Effector memory CD4-positive, alpha-beta T cell (primary cell): ENCODE measurements at regions not wholly inside any gene's neighbourhood (a gene's known extent, or its start where the extent isn't known, plus 50 kb on each side); places are given as distances from the start of the nearest gene placed in this dataset.
"Not testable (repeated sequence)": the region's sequence is repeated elsewhere in the genome, so short reads cannot be mapped to it uniquely, and the experiment has no call there.

Source experiments
- DNase-seq, 3 donors: peaks; one replicate each; pipeline ENCODE4 v3.0.0-alpha.2; 2020
- H3K27ac ChIP-seq: 2 replicates; pipeline ENCODE4 v1.7.0; 2013; ENCODE audit warnings: mild to moderate bottlenecking, low read length, moderate library complexity; ENCODE audit not compliant: insufficient read depth, poor library complexity, severe bottlenecking
- H3K27me3 ChIP-seq: replicated peaks from 2 replicates; pipeline ENCODE4 v1.7.0; 2013; ENCODE audit warnings: mild to moderate bottlenecking, low read length; ENCODE audit not compliant: insufficient read depth, control insufficient read depth, poor library complexity, severe bottlenecking
- H3K36me3 ChIP-seq: 2 replicates; pipeline ENCODE4 v1.7.0; 2013; ENCODE audit warnings: mild to moderate bottlenecking, low read length, moderate library complexity; ENCODE audit not compliant: control insufficient read depth, insufficient read depth
- H3K4me1 ChIP-seq: 2 replicates; pipeline ENCODE4 v1.7.0; 2013; ENCODE audit warnings: low read length, mild to moderate bottlenecking; ENCODE audit not compliant: control insufficient read depth, insufficient read depth, poor library complexity, severe bottlenecking
- H3K4me3 ChIP-seq: 2 replicates; pipeline ENCODE4 v1.7.0; 2013; ENCODE audit warnings: low read length, low read depth, mild to moderate bottlenecking; ENCODE audit not compliant: insufficient read depth, poor library complexity, severe bottlenecking
- H3K9me3 ChIP-seq: 2 replicates; pipeline ENCODE4 v1.7.0; 2013; ENCODE audit warnings: mild to moderate bottlenecking, low read length, moderate library complexity; ENCODE audit not compliant: control insufficient read depth

- not testable (repeated sequence) for H3K4me1 ChIP-seq, H3K9me3 ChIP-seq, H3K36me3 ChIP-seq, H3K27me3 ChIP-seq, H3K4me3 ChIP-seq, H3K27ac ChIP-seq, DNase-seq
Observed at GRCh38 chr15:22238959-22239805, 158.9 kb downstream of the OR4M2 start.

- no peak overlapping the region for H3K4me3 ChIP-seq
- H3K27ac ChIP-seq: no peak overlapping the region
- no peak for DNase-seq
- no peaks in the 10 kb centered on the region for H3K36me3 ChIP-seq
- H3K27me3 ChIP-seq: no peaks in the 10 kb centered on the region
- H3K9me3 ChIP-seq: no peaks in the 10 kb centered on the region
- H3K4me1 ChIP-seq: no peaks in the 10 kb centered on the region
Observed at GRCh38 chr15:22239806-22240180, 159.5 kb downstream of the OR4M2 start.

- no peak overlapping the region for H3K4me3 ChIP-seq
- no peaks in the 10 kb centered on the region for H3K4me1 ChIP-seq
- DNase-seq: no peak
- H3K9me3 ChIP-seq: no peaks in the 10 kb centered on the region
- no peak overlapping the region for H3K27ac ChIP-seq
- H3K27me3 ChIP-seq: no peaks in the 10 kb centered on the region
- no peaks in the 10 kb centered on the region for H3K36me3 ChIP-seq
Observed at GRCh38 chr15:22240403-22240802, 160.1 kb downstream of the OR4M2 start.

GRCh38 chr15:22240986-22241385 lies 160.7 kb downstream of the OR4M2 start:
- Histone ChIP-seq H3K4me3 (no peak overlapping the region), H3K27me3 (no peaks in the 10 kb centered on the region), H3K36me3 (no peaks in the 10 kb centered on the region), H3K4me1 (no peaks in the 10 kb centered on the region), H3K9me3 (no peaks in the 10 kb centered on the region), H3K27ac (no peak overlapping the region)
- DNase-seq: no peak

- Histone ChIP-seq H3K27me3 (no peaks in the 10 kb centered on the region), H3K27ac (no peak overlapping the region), H3K9me3 (no peaks in the 10 kb centered on the region), H3K4me3 (no peak overlapping the region), H3K4me1 (no peaks in the 10 kb centered on the region), H3K36me3 (no peaks in the 10 kb centered on the region)
- DNase-seq: no peak
Observed at GRCh38 chr15:22241451-22241850, 161.1 kb downstream of the OR4M2 start.

- not testable (repeated sequence) for H3K9me3 ChIP-seq
Observed at GRCh38 chr15:22242311-22242710, 162.0 kb downstream of the OR4M2 start.

GRCh38 chr15:22243440-22244130 lies 163.3 kb downstream of the OR4M2 start:
- DNase-seq: no peak
- Histone ChIP-seq H3K27ac (no peak overlapping the region), H3K4me3 (no peak overlapping the region), H3K27me3 (no peaks in the 10 kb centered on the region), H3K36me3 (no peaks in the 10 kb centered on the region), H3K4me1 (no peaks in the 10 kb centered on the region), H3K9me3 (no peaks in the 10 kb centered on the region)

More at GRCh38 chr15:22242311-22242710, 162.0 kb downstream of the OR4M2 start:
- not testable (repeated sequence) for H3K4me1 ChIP-seq, H3K27ac ChIP-seq, H3K4me3 ChIP-seq, DNase-seq, H3K27me3 ChIP-seq, H3K36me3 ChIP-seq

- not testable (repeated sequence) for H3K27ac ChIP-seq, H3K4me3 ChIP-seq, H3K36me3 ChIP-seq, H3K27me3 ChIP-seq, DNase-seq, H3K9me3 ChIP-seq
- peaks cover 12% of the 10 kb centered on the region for H3K4me1 ChIP-seq
Observed at GRCh38 chr15:22249511-22249910, 169.2 kb downstream of the OR4M2 start.

GRCh38 chr15:22250501-22251290 lies 170.4 kb downstream of the OR4M2 start:
- H3K9me3 ChIP-seq, H3K4me3 ChIP-seq, H3K36me3 ChIP-seq, DNase-seq, H3K27ac ChIP-seq, H3K27me3 ChIP-seq: not testable (repeated sequence)
- H3K4me1 ChIP-seq: peaks cover 13% of the 10 kb centered on the region

- H3K36me3 ChIP-seq: no peaks in the 10 kb centered on the region
- no peaks in the 10 kb centered on the region for H3K27me3 ChIP-seq
- peaks cover 13% of the 10 kb centered on the region for H3K4me1 ChIP-seq
- H3K4me3 ChIP-seq: no peak overlapping the region
- DNase-seq: no peak
- H3K27ac ChIP-seq: no peak overlapping the region
- H3K9me3 ChIP-seq: no peaks in the 10 kb centered on the region
Observed at GRCh38 chr15:22251422-22251821, 171.1 kb downstream of the OR4M2 start.
